ENCODE measurements at regions not wholly inside any gene's neighbourhood (a gene's known extent, or its start where the extent isn't known, plus 50 kb on each side); places are given as distances from the start of the nearest gene placed in this dataset.

- ATAC-seq (no peak), DNase-seq (no peak)
- H3K27me3 Mint-ChIP-seq, result no peaks in the 10 kb centered on the region
- H3K27ac Mint-ChIP-seq, result no peak overlapping the region
- H3K9me3 Mint-ChIP-seq, result peaks cover 5 to 30% of the 10 kb centered on the region in 2 donors
- H3K4me3 Mint-ChIP-seq, result no peak overlapping the region
- H3K4me1 Mint-ChIP-seq, result no peaks in the 10 kb centered on the region
Measured at GRCh38 chr5:93830893-93831292, 89.5 kb upstream of the POU5F2 start.

DNA sequence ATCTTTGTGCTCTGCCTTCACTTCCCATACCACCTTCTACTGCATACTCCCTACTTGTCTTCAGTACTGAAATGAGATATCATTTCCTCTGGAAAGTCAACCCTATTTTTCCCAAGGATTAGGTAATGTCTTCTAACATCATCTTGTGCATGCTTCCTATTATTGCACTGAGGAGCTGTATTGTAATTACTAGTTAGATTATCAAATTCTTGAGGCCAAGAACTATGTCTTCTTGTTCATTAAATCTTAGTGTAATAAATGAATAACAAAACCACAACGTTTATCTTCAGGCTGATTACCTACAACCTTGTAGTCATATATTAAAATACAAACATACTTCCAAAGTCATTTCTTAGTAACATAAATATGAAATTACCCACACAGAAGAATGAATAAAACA is 87.9 kb upstream of the POU5F2 start:
- DNase-seq, result no peak
- no peak overlapping the region for H3K4me3 Mint-ChIP-seq
- peaks cover 5 to 30% of the 10 kb centered on the region in 2 donors for H3K9me3 Mint-ChIP-seq
- no peak overlapping the region for H3K27ac Mint-ChIP-seq
- H3K4me1 Mint-ChIP-seq, result no peaks in the 10 kb centered on the region
- ATAC-seq, result no peak
- H3K27me3 Mint-ChIP-seq, result no peaks in the 10 kb centered on the region

- Mint-ChIP-seq H3K27ac (no peak overlapping the region), H3K4me3 (no peak overlapping the region)
Measured at GRCh38 chr5:93821891-93822415, 80.6 kb upstream of the POU5F2 start.

GRCh38 chr5:93819668-93820067 is 78.3 kb upstream of the POU5F2 start:
- Mint-ChIP-seq H3K27me3 (no peaks in the 10 kb centered on the region), H3K4me3 (no peak overlapping the region), H3K4me1 (no peaks in the 10 kb centered on the region), H3K27ac (no peak overlapping the region), H3K9me3 (no peaks in the 10 kb centered on the region)
- DNase-seq (no peak), ATAC-seq (no peak)

More at GRCh38 chr5:93821891-93822415, 80.6 kb upstream of the POU5F2 start:
- H3K4me1 Mint-ChIP-seq, result no peaks in the 10 kb centered on the region
- H3K27me3 Mint-ChIP-seq, result no peaks in the 10 kb centered on the region
- H3K9me3 Mint-ChIP-seq, result no peaks in the 10 kb centered on the region
- DNase-seq (no peak), ATAC-seq (no peak)

DNA sequence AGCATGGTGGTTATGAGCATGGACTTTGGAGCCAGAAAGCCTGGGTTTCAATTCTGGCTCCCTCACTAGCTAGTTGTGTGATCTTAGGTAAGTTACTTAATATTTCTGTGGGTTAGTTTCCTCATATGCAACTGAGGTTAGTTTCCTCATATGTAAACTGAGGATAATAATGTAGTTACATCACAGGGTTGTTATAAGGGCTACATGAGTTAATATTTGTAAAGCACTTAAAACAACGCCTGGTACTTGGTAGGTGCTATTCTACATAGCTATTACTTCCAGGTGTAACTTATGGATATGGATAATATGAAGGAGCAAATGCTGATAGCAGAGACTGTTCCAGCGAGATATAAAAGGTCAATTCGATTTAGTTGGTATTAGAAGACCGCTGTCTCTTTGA is 69.4 kb upstream of the POU5F2 start:
- H3K27ac Mint-ChIP-seq, result no peak overlapping the region
- H3K27me3 Mint-ChIP-seq, result no peaks in the 10 kb centered on the region
- no peak overlapping the region for H3K4me3 Mint-ChIP-seq
- ATAC-seq (no peak), DNase-seq (no peak)
- H3K4me1 Mint-ChIP-seq, result no peaks in the 10 kb centered on the region
- no peaks in the 10 kb centered on the region for H3K9me3 Mint-ChIP-seq

DNA sequence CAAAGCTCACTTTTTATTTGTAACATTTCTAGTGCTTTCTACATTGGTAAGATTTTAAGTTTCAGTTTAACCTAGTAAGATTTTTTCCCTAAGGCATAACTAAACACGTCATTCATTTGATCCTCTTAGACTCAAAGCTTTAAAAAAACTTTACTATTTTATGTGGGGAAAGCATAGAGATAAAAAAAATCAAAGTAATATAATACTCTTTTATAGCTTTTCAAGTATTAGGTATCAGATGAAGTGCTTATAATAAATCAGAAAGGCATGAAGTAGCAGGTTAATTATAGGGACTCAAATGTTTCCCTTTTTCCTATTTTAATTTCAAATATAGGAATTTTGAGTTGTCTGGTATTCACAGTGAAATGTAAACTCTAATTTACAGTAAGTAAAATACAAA is 68.0 kb upstream of the POU5F2 start:
- DNase-seq (no peak), ATAC-seq (no peak)
- Mint-ChIP-seq H3K4me3 (no peak overlapping the region), H3K4me1 (no peaks in the 10 kb centered on the region), H3K27me3 (no peaks in the 10 kb centered on the region), H3K9me3 (no peaks in the 10 kb centered on the region), H3K27ac (peak overlapping the region in 1 of 2 donors; percentile 19)

GRCh38 chr5:93807846-93808245 is 66.4 kb upstream of the POU5F2 start:
- no peak for DNase-seq
- Mint-ChIP-seq H3K27me3 (no peaks in the 10 kb centered on the region), H3K4me1 (no peaks in the 10 kb centered on the region), H3K27ac (no peak overlapping the region), H3K4me3 (no peak overlapping the region), H3K9me3 (no peaks in the 10 kb centered on the region)
- ATAC-seq, result no peak

DNA sequence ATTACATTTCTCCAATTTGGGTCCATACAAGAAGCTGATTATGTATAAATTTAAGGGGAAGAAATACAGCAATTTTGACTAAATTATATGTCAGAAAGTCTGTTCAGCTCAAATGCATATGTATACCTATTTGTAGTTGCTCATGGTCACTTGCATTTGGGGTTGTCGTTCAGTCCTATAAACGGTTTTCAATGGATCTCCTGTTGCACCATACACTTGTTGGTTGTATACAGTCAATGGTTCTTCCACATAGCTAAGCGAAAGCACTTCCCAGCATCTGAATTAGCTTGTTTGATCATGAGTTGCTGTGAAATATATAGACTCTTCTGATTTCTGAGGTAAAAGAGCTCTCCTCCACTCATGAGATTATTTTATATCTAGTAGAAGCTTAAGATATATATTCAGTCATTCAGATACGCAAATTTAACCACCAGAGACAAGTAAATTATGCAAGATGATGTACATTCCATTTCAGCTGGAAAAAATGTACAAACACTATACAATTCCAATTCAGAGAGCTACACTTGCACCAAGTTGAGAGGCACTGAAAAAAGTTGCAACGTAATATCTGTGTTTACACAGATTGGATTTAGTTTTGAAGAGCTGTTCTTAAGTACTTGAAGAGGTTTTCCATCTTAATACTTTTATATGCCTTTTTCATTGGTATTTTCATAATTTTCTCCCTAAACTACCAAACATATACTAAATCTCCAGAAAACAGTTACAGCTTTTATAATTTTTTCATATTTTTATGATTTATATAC is 64.4 kb upstream of the POU5F2 start:
- Mint-ChIP-seq H3K4me1 (no peaks in the 10 kb centered on the region), H3K9me3 (no peaks in the 10 kb centered on the region), H3K27ac (no peak overlapping the region), H3K27me3 (no peaks in the 10 kb centered on the region), H3K4me3 (no peak overlapping the region)
- DNase-seq, result no peak
- no peak for ATAC-seq

DNA sequence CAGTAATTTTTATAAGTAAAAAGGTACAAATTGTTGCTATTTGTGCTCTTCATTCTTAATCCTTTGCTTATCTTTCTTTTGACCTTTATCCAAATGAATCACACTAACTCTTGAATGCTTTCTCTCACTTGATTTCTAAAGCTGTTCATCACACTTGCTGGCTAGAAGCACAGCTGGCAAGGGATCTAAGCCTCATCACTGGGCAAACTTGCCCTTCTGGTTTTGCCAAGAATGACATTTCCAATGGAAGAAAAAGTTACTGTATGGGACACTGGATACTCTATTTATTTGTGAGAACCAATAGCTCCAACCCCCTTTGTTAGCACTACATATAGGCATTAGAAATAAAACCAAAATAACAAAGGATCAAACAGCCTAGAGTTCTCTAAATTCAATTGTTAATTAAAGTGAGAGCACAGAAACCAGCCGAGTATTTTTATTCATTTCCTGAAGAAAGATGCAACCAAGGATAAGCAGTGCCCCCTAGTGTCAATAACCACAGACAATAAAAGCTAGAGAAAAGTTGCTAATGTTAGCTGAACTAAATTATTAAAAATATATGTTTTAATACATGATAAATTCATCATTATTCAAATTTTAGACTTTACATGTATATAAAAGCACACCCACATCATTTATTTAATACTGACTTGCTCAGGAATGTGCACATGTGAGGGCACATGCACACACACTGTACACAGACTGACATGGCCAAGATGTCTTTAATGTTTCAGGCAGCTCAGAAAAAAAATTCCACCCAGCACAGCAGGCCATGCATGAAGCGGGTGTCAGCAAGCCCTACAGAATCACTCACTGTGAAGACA is 59.8 kb upstream of the POU5F2 start:
- Mint-ChIP-seq H3K27me3 (no peaks in the 10 kb centered on the region), H3K4me1 (no peaks in the 10 kb centered on the region), H3K9me3 (no peaks in the 10 kb centered on the region), H3K4me3 (no peak overlapping the region), H3K27ac (peak overlapping the region in 1 of 2 donors; percentile 33)
- no peak for ATAC-seq
- peak in 1 of 2 donors; percentile 14 for DNase-seq

DNA sequence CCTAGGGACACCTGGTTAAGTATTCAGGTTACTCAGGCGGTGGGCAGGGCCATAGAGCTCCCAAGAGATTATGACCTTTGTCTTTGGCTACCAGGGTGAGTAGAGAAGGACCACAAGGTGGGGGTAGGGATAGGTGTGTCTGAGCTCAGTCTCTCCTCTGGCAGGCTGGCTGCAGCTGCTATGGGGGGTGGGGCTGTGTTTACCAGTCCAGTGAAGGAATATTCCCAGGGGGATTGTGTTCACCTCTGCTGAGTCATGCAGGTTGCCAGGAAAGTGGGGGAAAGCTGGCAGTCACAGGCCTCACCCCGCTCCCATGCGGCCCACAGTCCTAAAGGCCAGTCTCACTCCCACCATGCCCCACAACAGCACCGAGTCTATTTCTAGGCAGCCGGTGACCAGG is 53.6 kb upstream of the POU5F2 start:
- no peak for DNase-seq
- no peaks in the 10 kb centered on the region for H3K9me3 Mint-ChIP-seq
- no peak overlapping the region for H3K4me3 Mint-ChIP-seq
- no peaks in the 10 kb centered on the region for H3K27me3 Mint-ChIP-seq
- peaks cover 7% of the 10 kb centered on the region for H3K4me1 Mint-ChIP-seq
- H3K27ac Mint-ChIP-seq, result no peak overlapping the region
- no peak for ATAC-seq

- H3K27ac Mint-ChIP-seq, result no peak overlapping the region
- H3K9me3 Mint-ChIP-seq, result no peaks in the 10 kb centered on the region
- H3K4me3 Mint-ChIP-seq, result no peak overlapping the region
- H3K27me3 Mint-ChIP-seq, result no peaks in the 10 kb centered on the region
- peaks cover 7% of the 10 kb centered on the region for H3K4me1 Mint-ChIP-seq
- ATAC-seq (no peak), DNase-seq (no peak)
Measured at GRCh38 chr5:93793159-93793781, 51.9 kb upstream of the POU5F2 start.

DNA sequence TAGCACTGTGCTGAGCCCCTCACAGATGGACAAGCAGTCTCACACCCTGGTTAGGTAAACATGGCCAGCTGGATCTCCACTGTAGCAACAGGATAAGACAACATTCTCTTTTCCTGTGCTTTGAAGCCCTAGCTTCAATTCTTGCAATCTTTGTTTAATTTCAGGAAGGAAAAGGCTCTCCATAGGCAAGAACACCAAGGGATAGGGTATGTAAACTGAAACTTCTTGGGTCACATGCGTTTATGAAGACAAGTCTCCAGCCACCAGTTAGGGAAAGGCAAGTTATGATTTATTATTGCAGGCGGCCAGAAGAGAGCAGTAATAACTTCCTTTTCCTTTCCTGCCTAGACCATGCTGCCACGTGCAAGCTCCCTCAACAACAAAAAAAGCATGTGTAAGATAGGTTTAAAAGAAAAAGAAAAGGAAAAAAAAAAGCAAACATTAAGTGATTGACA is 50.1 kb upstream of the POU5F2 start:
- H3K27ac Mint-ChIP-seq, result no peak overlapping the region
- H3K9me3 Mint-ChIP-seq, result no peaks in the 10 kb centered on the region
- peaks cover 7% of the 10 kb centered on the region for H3K4me1 Mint-ChIP-seq
- no peak for DNase-seq
- H3K4me3 Mint-ChIP-seq, result no peak overlapping the region
- no peaks in the 10 kb centered on the region for H3K27me3 Mint-ChIP-seq
- no peak for ATAC-seq
